ENCODE measurements at regions not wholly inside any gene's neighbourhood (a gene's known extent, or its start where the extent isn't known, plus 50 kb on each side); places are given as distances from the start of the nearest gene placed in this dataset.

DNA sequence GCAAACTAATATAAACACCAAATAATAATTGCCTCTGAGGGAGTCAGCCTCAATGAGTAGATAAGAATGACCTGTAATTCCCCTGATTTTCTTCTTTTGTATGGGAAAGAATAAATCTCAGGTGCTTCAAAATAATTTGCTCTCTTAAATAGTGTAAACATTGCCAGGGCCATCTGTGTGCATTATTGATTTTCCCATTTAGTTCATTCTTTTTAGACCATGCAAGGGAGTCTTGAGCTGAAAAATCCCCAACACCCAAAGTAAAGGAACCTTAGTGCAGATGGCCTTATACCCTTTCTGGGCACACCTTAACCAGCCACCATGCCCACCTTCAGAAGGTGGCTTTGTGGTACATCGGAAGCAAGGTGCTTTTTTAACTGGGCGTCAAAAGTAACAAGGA lies 267.2 kb downstream of the TMEM114 start:
- H3K36me3 ChIP-seq: no peaks in the 10 kb centered on the region
- no peak overlapping the region for H3K27ac ChIP-seq
- H3K4me3 ChIP-seq: no peak overlapping the region
- no peak for DNase-seq (ENCODE audit: low read depth in 1 of 2, low spot score in 1 of 2)
- H3K9me3 ChIP-seq (ENCODE audit: low read depth): no peaks in the 10 kb centered on the region
- no peaks in the 10 kb centered on the region for H3K4me1 ChIP-seq (ENCODE audit: low read depth)
- no peaks in the 10 kb centered on the region for H3K27me3 ChIP-seq
- no peak for TF ChIP-seq CTCF (IDR thresholded peaks at IDR 0.05; ENCODE audit: low read depth, low read length)

DNA sequence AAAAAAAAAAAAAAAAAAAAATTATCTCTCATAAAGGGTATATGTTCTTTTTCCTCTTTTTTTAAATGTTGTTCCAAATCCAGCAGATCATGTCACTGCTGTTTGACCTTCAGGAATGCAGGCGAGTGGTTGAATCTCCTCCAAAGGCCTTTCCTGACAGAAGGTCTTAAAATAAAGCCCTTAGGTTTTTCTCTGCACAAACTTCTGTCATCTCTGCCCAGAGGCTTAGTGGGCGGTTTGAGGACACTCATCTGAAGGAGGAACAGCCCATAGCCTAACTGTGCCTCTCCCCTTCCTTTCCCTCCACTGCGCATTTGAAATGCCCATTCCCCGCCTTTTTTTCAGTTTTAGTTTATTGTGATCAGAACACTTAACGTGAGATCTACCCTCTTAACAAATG lies 270.2 kb downstream of the TMEM114 start:
- Histone ChIP-seq H3K36me3 (no peaks in the 10 kb centered on the region), H3K4me3 (no peak overlapping the region), H3K27me3 (no peaks in the 10 kb centered on the region), H3K9me3 (ENCODE audit: low read depth) (no peaks in the 10 kb centered on the region), H3K4me1 (ENCODE audit: low read depth) (no peaks in the 10 kb centered on the region), H3K27ac (no peak overlapping the region)
- DNase-seq (ENCODE audit: low read depth in 1 of 2, low spot score in 1 of 2): no peak
- no peak for TF ChIP-seq CTCF (IDR thresholded peaks at IDR 0.05; ENCODE audit: low read depth, low read length)

DNA sequence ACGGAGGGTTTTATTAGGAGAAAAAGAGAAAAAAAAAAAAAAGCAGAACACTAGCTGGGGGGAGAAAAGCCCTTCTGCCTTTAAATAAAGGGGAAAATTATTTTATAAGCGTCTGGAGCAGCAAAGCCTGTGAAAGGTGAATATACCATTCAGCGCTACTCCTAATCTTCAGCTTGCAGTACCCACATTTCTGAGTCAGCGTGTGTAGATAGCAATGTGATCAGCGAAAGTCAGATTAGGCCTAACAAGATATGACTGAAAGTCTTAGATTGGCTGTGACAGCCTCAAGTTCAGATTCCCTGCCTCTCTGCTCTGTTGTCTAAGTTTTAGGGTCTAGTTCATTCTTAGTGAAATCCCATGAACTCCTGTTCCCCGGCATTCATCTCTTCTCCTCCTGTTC lies 279.5 kb downstream of the TMEM114 start:
- TF ChIP-seq CTCF (IDR thresholded peaks at IDR 0.05; ENCODE audit: low read depth, low read length): no peak
- H3K27me3 ChIP-seq: no peaks in the 10 kb centered on the region
- no peaks in the 10 kb centered on the region for H3K36me3 ChIP-seq
- no peak overlapping the region for H3K27ac ChIP-seq
- H3K4me3 ChIP-seq: no peak overlapping the region
- no peaks in the 10 kb centered on the region for H3K9me3 ChIP-seq (ENCODE audit: low read depth)
- no peaks in the 10 kb centered on the region for H3K4me1 ChIP-seq (ENCODE audit: low read depth)
- no peak for DNase-seq (ENCODE audit: low read depth in 1 of 2, low spot score in 1 of 2)

- Histone ChIP-seq H3K36me3 (no peaks in the 10 kb centered on the region), H3K4me3 (no peak overlapping the region), H3K9me3 (ENCODE audit: low read depth) (no peaks in the 10 kb centered on the region), H3K27me3 (no peaks in the 10 kb centered on the region), H3K4me1 (ENCODE audit: low read depth) (no peaks in the 10 kb centered on the region), H3K27ac (no peak overlapping the region)
- TF ChIP-seq CTCF (IDR thresholded peaks at IDR 0.05; ENCODE audit: low read depth, low read length): no peak
- no peak for DNase-seq (ENCODE audit: low read depth in 1 of 2, low spot score in 1 of 2)
Observed at GRCh38 chr16:8310323-8310722, 280.0 kb downstream of the TMEM114 start.

GRCh38 chr16:8305201-8305600 lies 285.1 kb downstream of the TMEM114 start:
- no peak for DNase-seq (ENCODE audit: low read depth in 1 of 2, low spot score in 1 of 2)
- no peak for TF ChIP-seq CTCF (IDR thresholded peaks at IDR 0.05; ENCODE audit: low read depth, low read length)
- Histone ChIP-seq H3K4me1 (ENCODE audit: low read depth) (no peaks in the 10 kb centered on the region), H3K36me3 (no peaks in the 10 kb centered on the region), H3K27ac (no peak overlapping the region), H3K27me3 (no peaks in the 10 kb centered on the region), H3K4me3 (no peak overlapping the region), H3K9me3 (ENCODE audit: low read depth) (no peaks in the 10 kb centered on the region)

- TF ChIP-seq CTCF (IDR thresholded peaks at IDR 0.05; ENCODE audit: low read depth, low read length): no peak
- H3K36me3 ChIP-seq: no peaks in the 10 kb centered on the region
- H3K9me3 ChIP-seq (ENCODE audit: low read depth): no peaks in the 10 kb centered on the region
- no peak for DNase-seq (ENCODE audit: low read depth in 1 of 2, low spot score in 1 of 2)
- no peaks in the 10 kb centered on the region for H3K4me1 ChIP-seq (ENCODE audit: low read depth)
- no peaks in the 10 kb centered on the region for H3K27me3 ChIP-seq
- no peak overlapping the region for H3K4me3 ChIP-seq
- H3K27ac ChIP-seq: no peak overlapping the region
Observed at GRCh38 chr16:8299635-8300034, 290.7 kb downstream of the TMEM114 start.
